NCI-H1105 (cell line): ENCODE measurements at regions not wholly inside any gene's neighbourhood (a gene's known extent, or its start where the extent isn't known, plus 50 kb on each side); places are given as distances from the start of the nearest gene placed in this dataset.

Source experiments
- DNase-seq: peaks from one replicate; lab custom pipeline; 2025; lab: John Stamatoyannopoulos, UW

DNA sequence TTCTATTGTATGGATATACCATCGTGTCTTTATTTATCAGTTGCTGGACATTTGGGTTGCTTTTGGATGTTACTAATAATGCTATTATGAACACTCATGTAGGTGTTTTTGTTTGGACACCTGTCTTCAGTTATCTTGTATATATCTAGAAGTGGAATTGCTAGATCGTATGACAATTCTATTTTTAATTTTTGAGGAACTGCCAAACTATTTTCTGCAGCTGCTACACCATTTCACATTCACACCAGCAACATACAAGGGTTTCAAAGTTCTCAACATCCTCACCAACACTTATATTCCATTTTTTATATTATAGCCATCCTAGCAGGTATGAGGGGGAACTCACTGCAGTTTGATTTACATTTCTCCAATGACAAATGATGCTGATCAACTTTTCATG is 324.6 kb downstream of the CAAP1 start:
- DNase-seq, result no peak

DNA sequence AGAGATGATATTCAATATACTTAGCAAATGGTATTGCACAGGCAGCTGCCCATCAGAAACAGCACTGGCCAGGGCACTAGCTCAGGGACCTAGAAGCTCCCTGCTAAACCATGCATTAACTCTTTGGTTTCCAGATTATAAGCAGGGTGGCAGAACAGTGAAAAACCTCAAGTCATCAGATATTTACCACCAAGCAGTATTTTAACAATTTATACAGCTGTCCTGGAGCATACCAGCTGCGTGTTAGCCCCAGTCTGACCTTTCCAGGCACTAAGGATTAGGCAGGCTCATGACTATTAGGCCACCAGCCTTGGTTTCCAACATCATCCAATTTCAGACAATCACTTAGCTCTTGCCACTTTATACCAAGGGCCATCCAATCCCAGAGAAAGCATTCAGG is 326.5 kb downstream of the CAAP1 start:
- no peak for DNase-seq

DNA sequence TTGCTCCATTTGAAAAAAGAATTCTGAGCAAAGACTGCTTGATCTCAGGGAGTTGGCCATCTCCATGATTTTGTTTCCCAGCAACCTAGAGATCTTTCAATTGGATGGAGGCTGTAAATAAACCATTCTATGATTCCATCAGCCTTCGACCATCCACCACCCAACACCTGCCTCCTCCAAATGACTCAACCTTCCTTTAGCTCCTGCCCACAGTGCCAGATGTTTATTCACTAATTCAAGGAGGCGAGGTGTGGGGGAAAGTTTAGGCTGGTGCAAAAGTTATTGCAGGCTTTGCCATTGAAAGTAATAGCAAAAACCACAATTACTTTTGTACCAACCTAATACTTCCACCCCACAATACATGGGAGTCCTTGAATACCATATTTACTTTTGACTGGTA is 327.5 kb downstream of the CAAP1 start:
- DNase-seq, result no peak

DNA sequence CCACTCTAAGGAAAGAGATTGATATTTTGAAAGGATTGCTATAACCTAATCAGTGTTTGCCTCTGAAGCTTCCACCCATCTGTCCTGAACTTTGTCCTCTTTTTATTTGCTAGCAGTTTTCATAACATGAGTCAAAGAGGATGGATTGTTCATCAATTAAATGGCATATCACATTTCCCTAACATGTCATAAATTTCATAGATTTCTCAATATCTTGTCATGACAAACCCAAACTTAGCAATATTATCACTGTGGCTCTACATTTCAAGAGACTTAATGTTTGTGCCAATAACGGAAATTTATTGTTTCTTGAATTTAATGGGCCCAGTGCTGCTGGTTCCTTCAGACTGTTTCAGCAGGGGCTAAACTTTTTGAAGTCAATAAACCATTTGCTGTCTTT is 330.3 kb downstream of the CAAP1 start:
- no peak for DNase-seq

DNA sequence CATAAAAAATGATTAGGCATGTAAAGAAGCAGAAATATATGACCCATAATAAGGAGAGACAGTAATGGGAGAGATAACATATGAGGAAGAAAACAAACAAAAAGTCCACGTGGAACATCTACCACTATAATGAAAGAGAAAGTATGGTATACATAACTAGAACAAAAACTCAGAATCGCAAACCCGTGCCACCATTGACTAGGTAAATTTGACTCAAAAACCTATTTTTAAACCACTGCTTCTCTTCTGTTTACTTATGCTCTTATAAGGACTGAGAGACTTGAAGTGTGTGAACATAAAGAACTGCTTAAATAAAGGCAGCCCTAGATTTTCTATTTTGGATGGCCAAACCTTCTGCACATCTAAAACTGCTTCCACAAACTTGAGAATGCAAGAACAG is 330.7 kb downstream of the CAAP1 start:
- no peak for DNase-seq

DNA sequence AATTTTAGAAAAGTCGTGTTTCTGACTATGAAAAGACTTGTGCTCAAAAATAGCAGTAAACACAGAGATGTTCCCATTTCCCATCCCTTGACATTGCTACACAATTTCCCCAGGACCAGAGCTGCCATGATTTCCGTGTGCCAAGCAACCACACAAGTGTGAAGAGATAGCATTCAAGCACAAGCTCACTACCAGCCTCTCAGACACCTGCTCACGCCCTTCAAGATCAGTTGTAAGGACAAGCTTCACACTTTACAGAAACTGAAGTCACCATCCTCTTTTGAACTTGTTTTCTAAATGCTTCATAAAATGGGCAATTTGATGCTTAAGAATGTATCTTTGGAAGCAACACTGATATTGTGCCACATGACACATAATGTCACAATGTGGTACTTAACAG is 333.1 kb downstream of the CAAP1 start:
- DNase-seq, result no peak

DNA sequence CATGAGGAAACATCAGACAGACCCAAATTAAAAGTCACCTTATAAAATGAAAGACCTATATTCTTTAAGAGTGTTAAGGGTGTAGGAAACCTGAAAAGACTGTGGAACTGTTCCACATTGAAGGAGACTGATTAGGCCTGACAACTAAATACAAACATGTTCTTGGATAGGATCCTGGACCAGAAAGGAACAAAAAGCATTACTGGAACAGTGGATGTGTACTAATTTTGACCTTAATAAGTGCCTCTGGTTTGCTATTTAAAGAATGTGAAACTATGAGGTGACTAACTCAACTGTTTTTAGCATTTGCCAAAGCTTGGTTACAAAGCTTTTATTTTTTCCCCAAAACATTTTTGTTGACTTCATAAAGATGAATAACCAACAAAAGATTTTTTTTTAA is 340.6 kb downstream of the CAAP1 start:
- no peak for DNase-seq

DNA sequence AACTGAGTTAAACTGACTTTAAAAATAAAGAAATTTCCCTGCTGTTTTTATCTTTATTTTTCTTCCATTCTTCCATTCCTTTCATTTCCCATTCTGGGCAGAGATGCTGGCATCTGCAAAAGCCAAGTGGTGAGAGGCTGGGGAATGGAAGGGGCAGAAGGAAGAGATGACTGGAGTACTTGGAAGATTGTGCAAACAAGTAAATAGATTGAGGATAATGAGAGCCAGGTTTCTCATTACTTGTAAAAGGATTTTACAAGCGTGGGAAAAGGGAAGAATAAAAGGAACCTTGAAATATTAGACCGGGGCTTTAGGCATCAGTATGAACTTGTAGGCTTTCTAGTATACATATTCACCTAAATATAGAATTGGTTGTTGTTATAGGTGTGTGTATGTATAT is 341.2 kb downstream of the CAAP1 start:
- DNase-seq, result no peak

DNA sequence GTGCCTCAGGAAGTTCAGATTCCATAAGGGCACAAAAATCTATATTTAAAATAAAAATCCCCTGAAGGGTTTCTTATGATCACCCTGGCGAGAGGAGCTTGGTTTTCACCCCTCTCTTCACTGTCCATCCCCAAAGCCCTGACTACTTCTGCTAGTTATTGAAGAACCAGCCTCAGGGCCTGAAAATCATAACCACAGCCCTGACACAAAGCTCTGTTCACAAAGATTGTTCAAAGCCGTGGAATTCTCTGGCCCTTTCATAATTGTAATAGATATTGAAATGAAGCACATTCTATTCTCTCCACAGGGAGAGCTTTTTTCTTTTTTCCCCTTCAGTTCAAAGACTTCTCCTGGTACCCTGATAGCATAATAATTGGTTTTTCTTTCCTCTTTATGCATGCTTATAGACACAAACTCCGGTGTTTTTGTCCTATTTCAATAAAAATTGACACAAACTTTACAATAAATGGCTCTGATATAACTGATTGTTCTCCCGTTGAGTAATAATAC is 343.8 kb downstream of the CAAP1 start:
- DNase-seq, result no peak

DNA sequence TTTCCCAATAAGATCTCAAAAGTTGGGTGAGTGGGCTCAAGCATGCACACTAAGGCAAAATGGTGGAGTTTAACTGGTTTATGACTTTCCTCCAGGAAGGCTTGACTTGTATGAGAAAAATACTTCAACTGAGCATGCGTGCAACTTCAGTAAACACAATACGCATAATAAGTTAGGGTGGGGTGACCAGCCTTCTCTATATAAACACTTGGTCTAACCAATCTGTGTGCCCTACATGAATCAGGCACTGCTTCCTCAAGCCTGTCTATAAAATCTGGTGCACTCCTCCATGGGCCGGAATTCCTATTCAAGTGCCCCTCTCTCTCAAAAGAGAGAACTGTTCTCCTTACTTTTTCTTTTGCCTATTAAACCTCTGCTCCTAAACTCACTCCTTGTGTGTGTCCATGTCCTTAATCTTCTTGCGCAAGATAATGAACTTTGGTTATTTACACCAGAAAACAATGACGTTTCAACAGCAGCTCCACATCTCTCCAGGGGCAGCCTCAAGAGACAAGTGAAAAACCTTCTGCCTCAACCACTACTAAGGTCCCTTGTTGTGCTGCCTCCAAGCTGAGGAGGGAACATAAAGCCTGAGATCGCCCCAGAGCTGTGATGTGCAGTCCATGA is 352.6 kb downstream of the CAAP1 start:
- DNase-seq, result no peak

DNA sequence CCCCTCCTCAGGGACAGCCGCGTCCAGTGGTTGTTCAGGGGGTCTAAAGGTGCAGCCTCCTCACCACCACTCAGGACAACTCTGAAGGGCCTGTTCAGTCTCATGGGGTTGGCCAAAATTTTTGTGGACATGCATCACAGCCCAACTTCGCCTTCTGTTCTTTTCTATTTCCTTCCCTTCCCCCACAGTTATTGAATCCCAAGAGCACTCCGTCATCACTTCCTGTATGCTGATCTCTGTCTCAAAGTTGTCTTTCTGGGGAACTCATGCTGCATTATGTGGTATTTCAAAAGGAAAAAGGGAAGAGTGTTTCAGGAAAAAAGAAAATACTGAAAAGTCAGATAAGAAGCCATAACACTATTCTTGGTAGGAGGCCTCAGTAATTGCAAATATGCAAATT is 355.4 kb downstream of the CAAP1 start:
- DNase-seq, result no peak

DNA sequence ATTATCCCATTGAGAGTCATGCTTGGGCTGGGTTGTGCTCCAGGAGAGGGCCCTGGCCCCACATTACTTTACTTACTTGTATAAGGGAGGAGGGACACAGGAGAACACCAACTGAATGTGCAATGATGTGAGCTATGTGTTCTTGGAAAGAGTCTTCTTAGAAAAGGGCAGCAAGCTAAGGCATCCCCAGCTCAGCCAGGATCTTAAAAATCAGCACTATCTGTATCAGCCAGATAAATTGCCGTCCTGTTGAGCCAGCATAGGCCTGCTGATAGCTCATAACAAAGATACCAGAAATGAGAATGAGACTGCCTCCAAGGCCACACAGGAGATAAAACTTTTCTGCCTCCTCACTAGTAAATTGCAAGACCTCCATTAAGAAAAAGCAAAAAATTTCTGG is 357.5 kb downstream of the CAAP1 start:
- DNase-seq, result no peak

DNA sequence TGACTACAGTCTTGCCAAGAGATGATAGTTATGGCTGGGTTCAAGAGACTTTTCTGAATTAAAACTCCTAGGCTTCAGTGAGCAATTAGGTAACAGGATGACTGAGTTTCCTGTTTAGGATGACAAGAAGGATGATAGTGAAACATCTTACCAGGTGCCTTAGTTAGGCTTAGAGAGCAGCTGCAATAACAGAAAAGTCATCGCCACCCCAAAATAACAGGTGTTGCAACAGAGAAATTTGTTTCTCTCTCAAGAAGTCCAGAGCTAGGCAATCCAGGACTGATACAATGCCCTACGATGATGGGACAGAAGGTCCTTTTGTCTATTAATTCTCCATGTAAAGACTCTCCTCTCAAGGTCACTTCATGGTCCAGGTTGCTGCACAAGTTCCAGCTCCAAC is 361.8 kb downstream of the CAAP1 start:
- DNase-seq, result no peak

DNA sequence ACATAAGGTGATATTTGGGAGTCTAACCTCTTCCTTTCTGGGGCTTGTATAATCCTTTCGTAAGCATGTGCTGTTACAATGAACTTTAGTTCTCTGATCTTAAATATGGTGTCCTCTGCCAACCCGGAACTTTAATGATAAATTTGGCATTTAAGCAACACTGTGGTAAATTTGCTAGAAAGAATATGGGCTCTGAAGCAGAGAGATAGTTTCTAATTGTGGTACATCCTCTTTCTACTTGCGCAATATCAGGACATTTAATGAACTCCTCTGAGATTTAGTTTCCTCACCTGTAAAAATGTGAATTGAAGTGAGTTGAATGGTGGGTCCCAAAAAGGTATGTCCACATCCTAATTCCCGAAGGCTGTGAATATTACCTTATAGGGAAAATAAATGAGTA is 364.7 kb downstream of the CAAP1 start:
- no peak for DNase-seq

DNA sequence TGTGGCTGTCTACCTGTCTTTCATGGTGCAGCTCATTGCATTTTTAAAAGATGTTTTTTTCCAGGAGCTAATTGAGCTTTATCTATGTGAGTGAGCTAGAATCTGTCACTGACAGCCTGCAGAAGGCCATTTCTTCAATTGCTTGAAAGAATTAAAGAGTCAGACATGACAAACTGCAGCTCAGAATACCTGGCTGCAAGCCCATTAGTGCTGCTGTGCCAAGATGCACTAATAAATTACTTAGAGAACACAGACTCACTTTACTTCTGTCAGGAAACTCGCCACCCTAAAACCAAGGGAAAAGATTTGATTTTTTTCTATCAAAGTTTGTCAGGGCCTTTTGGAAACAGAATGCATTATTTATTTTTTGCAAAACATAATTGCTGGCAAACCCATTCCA is 368.3 kb downstream of the CAAP1 start:
- DNase-seq, result peak; percentile 10

DNA sequence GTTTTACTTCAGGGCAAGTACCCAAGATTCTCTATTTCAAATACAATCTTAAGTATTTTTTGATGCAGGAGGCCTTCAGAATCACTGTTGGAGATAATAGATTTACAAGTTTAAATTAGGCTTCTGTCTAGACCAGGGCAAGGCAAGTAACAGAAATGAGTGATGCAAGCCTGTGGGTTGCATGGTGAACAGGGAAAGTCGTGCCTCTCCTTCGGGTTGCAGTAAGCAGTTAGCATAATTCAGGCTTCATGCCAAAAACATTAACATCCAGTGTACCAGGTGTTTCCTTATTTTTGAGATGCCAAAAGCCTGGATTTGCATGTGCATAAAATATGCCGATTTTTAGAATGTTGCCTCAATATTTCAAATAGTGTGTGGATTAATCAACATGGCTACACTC is 369.0 kb downstream of the CAAP1 start:
- no peak for DNase-seq

DNA sequence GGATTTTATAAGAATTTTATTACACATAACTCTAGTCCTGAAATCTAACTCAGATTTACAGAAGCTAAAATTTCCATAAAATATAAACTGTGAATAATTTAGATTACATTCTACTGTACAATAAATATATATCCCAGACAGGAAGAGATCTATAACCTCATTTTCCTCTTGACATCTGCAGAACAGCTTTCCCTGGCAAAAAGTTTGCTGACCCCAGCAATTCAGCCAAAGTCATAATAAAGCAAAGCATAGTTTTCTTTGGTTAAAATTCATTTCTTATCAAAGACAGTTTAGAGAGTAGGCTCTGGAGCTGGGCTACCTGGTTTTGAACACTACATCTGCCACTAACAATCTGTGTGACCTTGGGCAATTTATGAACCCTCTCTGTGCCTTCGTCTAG is 372.5 kb downstream of the CAAP1 start:
- no peak for DNase-seq

DNA sequence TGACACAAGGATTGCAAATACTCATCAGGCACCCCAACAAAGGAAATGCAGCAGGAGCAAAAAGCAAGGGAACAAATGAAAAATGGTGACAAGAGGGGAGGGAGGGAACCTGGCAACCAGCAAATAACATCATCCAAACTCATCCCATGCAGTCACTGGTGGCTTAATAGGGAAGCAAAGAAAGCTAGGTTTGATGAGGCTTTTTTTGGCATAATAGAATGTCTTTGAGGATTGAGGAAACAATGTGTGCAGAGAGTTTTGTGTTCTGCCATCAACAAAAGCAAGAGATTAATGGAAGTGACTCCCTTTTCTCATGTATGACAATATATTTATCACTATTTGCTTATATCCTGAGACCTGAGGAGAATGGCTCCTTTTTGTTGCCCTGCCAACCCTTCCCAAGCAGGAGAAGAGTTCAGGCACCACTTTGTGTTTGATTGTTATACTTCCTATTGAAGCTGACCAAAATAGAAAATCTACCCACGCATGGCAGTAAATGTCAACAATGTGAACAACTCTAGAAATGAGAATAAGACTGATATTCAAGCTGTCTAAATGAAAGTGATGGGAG is 375.7 kb downstream of the CAAP1 start:
- no peak for DNase-seq

DNA sequence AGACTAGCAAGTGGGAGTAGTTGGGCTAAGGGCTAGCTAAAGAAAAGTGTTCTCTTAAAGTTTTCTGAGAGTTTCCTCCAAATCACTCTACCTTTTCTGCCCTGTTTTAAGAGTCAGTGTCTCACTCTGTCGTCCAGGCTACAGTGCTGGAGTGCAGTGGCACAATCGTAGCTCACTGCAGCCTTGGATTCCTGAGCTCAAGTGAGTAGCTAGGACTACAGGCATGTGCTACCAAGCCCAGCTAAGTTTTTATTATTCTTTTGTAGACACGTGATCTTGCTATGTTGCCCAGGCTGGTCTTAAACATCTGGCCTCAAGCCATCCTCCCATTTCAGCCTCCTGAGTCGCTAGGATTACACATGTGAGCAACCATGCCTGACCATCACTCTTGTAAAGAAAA is 378.9 kb downstream of the CAAP1 start:
- no peak for DNase-seq

DNA sequence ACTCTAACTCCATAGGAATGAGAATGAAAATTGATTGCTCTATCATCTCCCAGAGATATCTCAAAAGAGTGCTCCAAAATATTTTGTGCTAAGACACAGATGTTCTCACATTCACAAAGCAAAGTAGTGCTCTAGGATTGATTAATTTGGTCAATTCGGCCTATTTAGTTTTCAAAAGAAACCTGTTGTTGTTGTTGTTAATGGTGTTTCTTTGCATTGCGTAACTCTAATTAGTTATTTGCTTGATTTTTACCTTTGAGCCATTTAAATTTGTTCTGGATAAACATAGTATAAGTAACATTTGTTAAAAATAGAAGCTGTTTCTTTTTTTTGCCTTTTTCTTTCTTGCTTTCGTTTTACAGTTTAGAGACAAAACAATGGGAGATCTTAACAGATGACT is 382.5 kb downstream of the CAAP1 start:
- no peak for DNase-seq

DNA sequence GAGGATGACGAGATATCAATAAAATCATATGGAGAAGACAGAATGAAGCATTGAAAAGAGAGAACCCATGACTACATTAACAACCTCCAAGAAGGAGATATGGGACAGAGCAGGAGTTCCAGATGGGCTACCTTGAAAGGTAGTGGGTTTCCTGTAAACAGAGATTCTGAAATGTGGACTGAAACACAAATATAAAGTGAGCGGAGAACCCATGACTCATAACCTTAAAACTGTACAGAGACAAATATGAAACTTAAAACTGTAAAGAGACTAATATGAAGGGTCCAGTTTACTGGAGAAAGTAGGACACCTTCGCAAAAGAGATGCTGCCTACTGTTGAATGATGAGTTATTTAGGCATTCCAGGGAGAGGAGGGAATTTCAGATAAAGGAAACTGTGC is 383.7 kb downstream of the CAAP1 start:
- DNase-seq, result no peak

DNA sequence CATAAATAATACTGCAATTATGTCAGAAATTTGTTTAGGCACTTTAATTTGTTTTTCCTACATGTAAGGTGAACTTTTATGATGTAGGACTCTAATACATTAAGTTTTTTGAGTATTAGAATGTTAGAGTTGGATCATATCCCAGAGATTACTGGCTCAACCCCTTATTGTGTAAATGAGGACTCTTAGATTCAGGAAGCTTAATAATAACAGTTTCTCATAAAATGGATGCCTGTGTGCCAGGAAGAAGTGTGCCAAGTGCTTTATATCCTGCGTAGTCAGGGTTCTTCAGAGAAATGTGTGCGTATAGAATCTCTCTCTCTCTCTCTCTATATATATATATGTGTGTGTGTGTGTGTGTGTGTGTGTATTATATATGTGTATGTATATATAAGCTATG is 388.5 kb downstream of the CAAP1 start:
- no peak for DNase-seq

DNA sequence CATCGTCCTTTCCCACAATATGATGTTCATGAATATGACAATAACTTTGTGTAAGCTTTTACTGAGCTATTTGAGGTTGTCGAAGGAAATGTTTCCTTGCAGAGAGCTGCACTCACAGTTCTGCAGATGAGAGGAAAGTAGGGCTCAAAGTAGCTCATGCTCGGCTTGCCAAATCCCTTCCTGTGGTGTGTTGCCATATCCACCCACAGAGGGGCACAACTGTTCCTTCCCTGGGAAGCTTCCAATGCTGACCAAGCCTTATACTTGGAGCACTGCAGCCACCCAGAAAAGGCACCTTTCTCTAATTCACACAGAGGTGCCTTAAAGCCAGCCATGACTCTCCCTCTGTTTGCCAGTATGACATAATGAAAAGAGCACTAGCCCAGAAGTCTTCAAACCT is 390.3 kb downstream of the CAAP1 start:
- no peak for DNase-seq

DNA sequence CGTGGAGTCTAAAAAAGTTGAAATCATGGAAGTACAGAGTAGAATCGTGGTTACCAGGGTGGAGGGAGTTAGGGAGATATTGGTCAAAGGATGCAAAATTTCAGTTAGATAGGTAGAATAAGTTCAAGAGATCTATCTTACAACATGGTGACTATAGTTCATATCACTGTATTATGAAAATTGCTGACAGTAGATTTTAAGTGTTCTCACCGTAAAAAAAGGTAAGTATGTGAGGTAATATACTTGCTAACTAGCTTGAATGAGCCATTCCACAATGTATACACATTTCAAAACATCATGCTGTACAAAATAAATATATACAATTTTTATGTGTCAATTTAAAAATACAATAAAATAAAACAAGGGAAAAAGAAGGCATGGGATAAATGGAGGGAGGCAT is 392.1 kb downstream of the CAAP1 start:
- no peak for DNase-seq
